SK-N-SH (cell line): ENCODE measurements at regions not wholly inside any gene's neighbourhood (a gene's known extent, or its start where the extent isn't known, plus 50 kb on each side); places are given as distances from the start of the nearest gene placed in this dataset.
"Not testable (repeated sequence)": the region's sequence is repeated elsewhere in the genome, so short reads cannot be mapped to it uniquely, and the experiment has no call there.

Source experiments
- CTCF ChIA-PET: fragments of 300-600, 350-600 bp; formaldehyde crosslinking; extraction: SDS; loops from one replicate; lab custom pipeline; 2021; lab: Yijun Ruan, JAX
- POLR2A ChIA-PET: fragments of 350-600 bp; sonication (Branson Sonifier 250); formaldehyde crosslinking; extraction: SDS; loops from one replicate; lab custom pipeline; 2020; ENCODE audit warnings: antibody characterized with exemption, inconsistent platforms; lab: Yijun Ruan, JAX
- DNase-seq: peaks from one replicate; pipeline ENCODE4 v3.0.0; 2012
- H2AFZ ChIP-seq: fragments of 200-600 bp; sonication (generic); 2 replicates; pipeline ENCODE4 v1.8.1; 2016; ENCODE audit warnings: antibody characterized with exemption, mild to moderate bottlenecking, low read depth
- H3F3A ChIP-seq: fragments of 200-600 bp; sonication (generic); replicated peaks from 2 replicates; pipeline ENCODE3; 2016; ENCODE audit warnings: antibody characterized with exemption, mild to moderate bottlenecking; ENCODE audit not compliant: insufficient read depth
- H3K27ac ChIP-seq, 2 experiments: fragments of 200-500 bp in 1 of 2; fragments of 200-600 bp in 1 of 2; sonication (Bioruptor generic) in 1 of 2; sonication (generic), shearing (Covaris generic) in 1 of 2; 2 replicates each; pipeline versions ENCODE4 v1.5.1 to v1.6.1; 2014 to 2016; ENCODE audit warnings: low read depth in 2 of 2, inconsistent platforms in 1 of 2, low read length in 1 of 2, mild to moderate bottlenecking in 1 of 2, mixed read lengths in 1 of 2
- H3K27me3 ChIP-seq: fragments of 200-600 bp; sonication (generic), shearing (Covaris generic); 2 replicates; pipeline ENCODE4 v1.6.1; 2016; ENCODE audit warnings: mixed run types; ENCODE audit not compliant: insufficient read depth
- H3K36me3 ChIP-seq, 2 experiments: fragments of 200-500 bp in 1 of 2; fragments of 200-600 bp in 1 of 2; sonication (Bioruptor generic) in 1 of 2; sonication (generic) in 1 of 2; replicated peaks in 1 of 2; 2 replicates each; pipeline versions ENCODE3 to v1.5.1; 2014 to 2016; ENCODE audit warnings: low read length in 1 of 2, mild to moderate bottlenecking in 1 of 2; ENCODE audit not compliant: insufficient read depth in 2 of 2, control insufficient read depth in 1 of 2
- H3K4me1 ChIP-seq, 2 experiments: fragments of 200-500 bp in 1 of 2; fragments of 200-600 bp in 1 of 2; sonication (Bioruptor generic) in 1 of 2; sonication (generic), shearing (Covaris generic) in 1 of 2; 2 replicates each; pipeline versions ENCODE4 v1.5.1 to v1.6.1; 2014 to 2016; ENCODE audit warnings: low read depth in 1 of 2, low read length in 1 of 2, mixed run types in 1 of 2; ENCODE audit not compliant: insufficient read depth in 2 of 2, control insufficient read depth in 1 of 2
- H3K4me2 ChIP-seq: fragments of 200-600 bp; sonication (generic), shearing (Covaris generic); 2 replicates; pipeline ENCODE4 v1.6.1; 2017; ENCODE audit warnings: mixed run types
- H3K4me3 ChIP-seq, 2 experiments: fragments of 200-500 bp in 1 of 2; fragments of 200-600 bp in 1 of 2; sonication (Bioruptor generic) in 1 of 2; sonication (generic), shearing (Covaris generic) in 1 of 2; 2 replicates each; pipeline versions ENCODE4 v1.5.1 to v1.8.1; 2014 to 2016; ENCODE audit warnings: low read depth in 2 of 2, inconsistent platforms in 1 of 2, low read length in 1 of 2, mild to moderate bottlenecking in 1 of 2, mixed read lengths in 1 of 2, moderate library complexity in 1 of 2
- H3K79me2 ChIP-seq: fragments of 200-600 bp; sonication (generic); 2 replicates; pipeline ENCODE4 v1.8.1; 2017; ENCODE audit warnings: mild to moderate bottlenecking; ENCODE audit not compliant: insufficient read depth
- H3K9ac ChIP-seq: fragments of 200-600 bp; sonication (generic); 2 replicates; pipeline ENCODE4 v1.6.1; 2017; ENCODE audit warnings: mixed run types
- H3K9me2 ChIP-seq: fragments of 200-600 bp; sonication (generic); 2 replicates; pipeline ENCODE4 v1.6.1; 2017; ENCODE audit warnings: mixed run types
- H3K9me3 ChIP-seq: fragments of 200-600 bp; sonication (generic); 2 replicates; pipeline ENCODE4 v1.6.1; 2017; ENCODE audit warnings: mixed run types, mild to moderate bottlenecking, moderate library complexity
- H4K20me1 ChIP-seq: fragments of 200-600 bp; sonication (generic); 2 replicates; pipeline ENCODE4 v1.6.1; 2017; ENCODE audit warnings: mild to moderate bottlenecking, mixed run types; ENCODE audit not compliant: insufficient read depth
- CHD2 ChIP-seq: fragments of 150-350 bp; IDR thresholded peaks from 2 replicates; pipeline ENCODE4 v1.6.1; 2018; ENCODE audit warnings: low read length; ENCODE audit not compliant: partially characterized antibody
- ELF1 ChIP-seq: IDR thresholded peaks from 2 replicates; pipeline ENCODE4 v1.4.0; 2012
- EP300 ChIP-seq, 2 experiments: IDR thresholded peaks; 2 replicates each; pipeline versions ENCODE4 v1.4.0 to v1.6.1; 2012; ENCODE audit warnings: borderline replicate concordance in 1 of 2, low read depth in 1 of 2, low read length in 1 of 2
- EZH2phosphoT487 ChIP-seq: fragments of 200-600 bp; sonication (generic); IDR thresholded peaks from 2 replicates; pipeline ENCODE4 v1.6.1; 2017; ENCODE audit warnings: low read depth, mixed run types, mild to moderate bottlenecking, antibody characterized with exemption, moderate library complexity, borderline replicate concordance
- MXI1 ChIP-seq: IDR thresholded peaks from 2 replicates; pipeline ENCODE4 v1.6.1; 2012; ENCODE audit warnings: mild to moderate bottlenecking, low read depth, low read length, improper control_type of control experiment
- POLR2AphosphoS5 ChIP-seq: IDR thresholded peaks from 2 replicates; pipeline ENCODE4 v1.6.1; 2012; ENCODE audit warnings: low read depth, low read length
- RCOR1 ChIP-seq: fragments of 150-350 bp; IDR thresholded peaks from 2 replicates; pipeline ENCODE4 v1.6.1; 2017; ENCODE audit warnings: antibody characterized with exemption, low read length
- RFX5 ChIP-seq: IDR thresholded peaks from 2 replicates; pipeline ENCODE4 v1.6.1; 2012; ENCODE audit warnings: mild to moderate bottlenecking, improper control_type of control experiment, low read length
- SIN3A ChIP-seq: IDR thresholded peaks from 2 replicates; pipeline ENCODE4 v1.6.1; 2012; ENCODE audit warnings: low read depth, mild to moderate bottlenecking, low read length, moderate library complexity, borderline replicate concordance
- TEAD4 ChIP-seq: IDR thresholded peaks from 2 replicates; pipeline ENCODE4 v1.4.0; 2012; ENCODE audit warnings: mild to moderate bottlenecking, borderline replicate concordance; ENCODE audit not compliant: insufficient read depth
- YY1 ChIP-seq: IDR thresholded peaks from 2 replicates; pipeline ENCODE4 v1.4.0; 2012; ENCODE audit warnings: low read depth, mild to moderate bottlenecking
- WGBS: methylation state at CpG from one replicate; pipeline ENCODE4 v1.1.6; 2017; ENCODE audit warnings: low lambda C conversion rate; 5-methylcytosine and 5-hydroxymethylcytosine counted together
- TF ChIP-seq, protein P1 (sequence below): IDR thresholded peaks from 2 replicates; pipeline ENCODE4; 2012
- TF ChIP-seq, protein P2 (sequence below): IDR thresholded peaks from 2 replicates; pipeline ENCODE4 v1.4.0; 2012; ENCODE audit warnings: low read depth

DNA sequence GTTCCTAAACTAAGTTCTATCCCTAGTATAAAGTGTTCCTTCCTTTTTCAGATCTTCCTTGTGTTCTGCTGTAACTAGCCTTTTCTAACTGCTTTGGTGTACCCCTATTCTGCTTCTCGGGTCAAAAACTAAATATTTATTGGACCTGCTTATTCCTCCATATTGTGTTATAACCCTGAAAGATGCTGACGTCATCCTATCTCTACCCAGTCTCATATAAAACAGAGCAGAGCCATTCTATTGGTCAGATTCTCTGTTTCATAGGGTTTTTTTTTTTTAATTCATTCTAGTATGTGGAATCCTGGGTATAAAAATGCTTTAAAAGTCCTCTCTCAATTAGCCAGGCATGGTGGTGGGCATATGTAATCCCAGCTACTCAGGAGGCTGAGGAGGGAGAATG, 349.7 kb downstream of the ACTRT1 start:
- H3K9me2 ChIP-seq: no peaks in the 10 kb centered on the region
- no peak overlapping the region for H3K27ac ChIP-seq
- no peaks in the 10 kb centered on the region for H4K20me1 ChIP-seq
- H2AFZ ChIP-seq: no peak overlapping the region
- no peaks in the 10 kb centered on the region for H3K4me1 ChIP-seq
- TF ChIP-seq ELF1 (no peak), EP300 (IDR thresholded peaks at IDR 0.05; ENCODE audit: borderline replicate concordance in 1 of 2, low read depth in 1 of 2, low read length in 1 of 2) (no peak), RFX5 (no peak), SIN3A (no peak), POLR2AphosphoS5 (no peak), RCOR1 (no peak), CHD2 (no peak)
- TF ChIP-seq, protein P1, sequence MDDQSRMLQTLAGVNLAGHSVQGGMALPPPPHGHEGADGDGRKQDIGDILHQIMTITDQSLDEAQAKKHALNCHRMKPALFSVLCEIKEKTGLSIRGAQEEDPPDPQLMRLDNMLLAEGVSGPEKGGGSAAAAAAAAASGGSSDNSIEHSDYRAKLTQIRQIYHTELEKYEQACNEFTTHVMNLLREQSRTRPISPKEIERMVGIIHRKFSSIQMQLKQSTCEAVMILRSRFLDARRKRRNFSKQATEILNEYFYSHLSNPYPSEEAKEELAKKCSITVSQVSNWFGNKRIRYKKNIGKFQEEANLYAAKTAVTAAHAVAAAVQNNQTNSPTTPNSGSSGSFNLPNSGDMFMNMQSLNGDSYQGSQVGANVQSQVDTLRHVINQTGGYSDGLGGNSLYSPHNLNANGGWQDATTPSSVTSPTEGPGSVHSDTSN: no peak
- H3K9ac ChIP-seq: no peak overlapping the region
- no peaks in the 10 kb centered on the region for H3F3A ChIP-seq
- H3K79me2 ChIP-seq: no peaks in the 10 kb centered on the region
- H3K36me3 ChIP-seq: no peaks in the 10 kb centered on the region
- no peaks in the 10 kb centered on the region for H3K9me3 ChIP-seq
- 0% methylated on average over 2 of the region's 2 CpGs for WGBS
- no peak for DNase-seq
- H3K4me3 ChIP-seq: no peak overlapping the region
- POLR2A ChIA-PET: no interaction called here
- no peaks in the 10 kb centered on the region for H3K27me3 ChIP-seq
- H3K4me2 ChIP-seq: no peak overlapping the region
- CTCF ChIA-PET: no interaction called here

DNA sequence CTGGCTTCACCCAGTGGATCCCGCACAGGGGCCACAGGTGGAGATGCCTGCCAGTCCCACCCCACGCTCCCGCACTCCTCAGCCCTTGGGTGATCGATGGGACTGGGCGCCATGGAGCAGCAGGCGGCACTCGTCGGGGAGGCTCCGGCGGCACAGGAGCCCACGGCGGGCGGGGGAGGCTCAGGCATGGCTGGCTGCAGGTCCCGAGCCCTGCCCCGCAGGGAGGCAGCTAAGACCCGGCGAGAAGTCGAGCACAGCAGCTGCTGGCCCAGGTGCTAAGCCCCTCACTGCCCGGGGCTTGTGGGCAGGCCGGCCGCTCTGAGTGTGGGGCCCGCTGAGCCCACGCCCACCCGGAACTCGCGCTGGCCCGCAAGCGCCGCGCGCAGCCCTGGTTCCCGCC, 389.3 kb downstream of the ACTRT1 start:
- POLR2A ChIA-PET, H4K20me1 ChIP-seq, DNase-seq: not testable (repeated sequence)

DNA sequence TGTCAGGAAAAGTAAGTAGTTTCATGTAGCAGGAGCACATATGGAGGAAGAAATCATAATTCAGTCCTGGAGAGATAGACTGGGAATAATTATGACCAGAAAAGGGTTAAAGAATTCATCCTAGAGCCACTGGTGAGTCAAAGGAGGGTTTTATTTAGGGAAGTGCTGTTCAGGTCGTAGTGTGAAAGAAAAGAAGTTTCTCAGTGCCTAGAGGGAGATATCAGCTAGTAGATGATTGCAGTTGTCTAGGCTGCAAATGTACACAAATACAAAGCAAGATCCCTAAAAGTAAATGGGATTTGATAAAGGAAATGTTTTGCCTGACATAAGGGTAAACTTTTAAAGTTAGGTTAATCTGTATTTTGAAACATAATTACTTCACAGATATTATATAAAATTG, 403.2 kb downstream of the ACTRT1 start:
- Histone ChIP-seq H3K27me3 (no peaks in the 10 kb centered on the region), H3K4me3 (no peak overlapping the region), H2AFZ (no peak overlapping the region), H3K27ac (no peak overlapping the region), H3K9ac (no peak overlapping the region), H3K9me3 (no peaks in the 10 kb centered on the region), H3K36me3 (no peaks in the 10 kb centered on the region), H3K4me2 (no peak overlapping the region), H4K20me1 (no peaks in the 10 kb centered on the region), H3K9me2 (no peaks in the 10 kb centered on the region), H3F3A (no peaks in the 10 kb centered on the region), H3K79me2 (no peaks in the 10 kb centered on the region), H3K4me1 (no peaks in the 10 kb centered on the region)
- CTCF ChIA-PET: no interaction called here
- POLR2A ChIA-PET: no interaction called here
- TF ChIP-seq YY1 (no peak), MXI1 (no peak), EZH2phosphoT487 (no peak), TEAD4 (no peak)
- TF ChIP-seq, protein P2, sequence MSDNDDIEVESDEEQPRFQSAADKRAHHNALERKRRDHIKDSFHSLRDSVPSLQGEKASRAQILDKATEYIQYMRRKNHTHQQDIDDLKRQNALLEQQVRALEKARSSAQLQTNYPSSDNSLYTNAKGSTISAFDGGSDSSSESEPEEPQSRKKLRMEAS: no peak
- WGBS: 0% methylated on average over 1 of the region's 1 CpG
- no peak for DNase-seq

More for the DNA sequence above, 389.3 kb downstream of the ACTRT1 start:
- CTCF ChIA-PET, H3K4me2 ChIP-seq, H2AFZ ChIP-seq, H3K4me3 ChIP-seq, H3K9me2 ChIP-seq, H3K9ac ChIP-seq, H3K27me3 ChIP-seq, H3K79me2 ChIP-seq, H3K27ac ChIP-seq, H3K9me3 ChIP-seq, H3F3A ChIP-seq, H3K4me1 ChIP-seq, H3K36me3 ChIP-seq: not testable (repeated sequence)
- 12% methylated on average over 14 of the region's 32 CpGs for WGBS
